ENCODE measurements at regions not wholly inside any gene's neighbourhood (a gene's known extent, or its start where the extent isn't known, plus 50 kb on each side); places are given as distances from the start of the nearest gene placed in this dataset.

GRCh38 chr2:219918254-219918653 is 290.8 kb downstream of the SLC4A3 start:
- no peak for DNase-seq (ENCODE audit: extremely low read depth in 1 of 4, low spot score in 3 of 4)
- Histone ChIP-seq H2AFZ (ENCODE audit: low read depth, low read length) (no peak overlapping the region), H3K9me1 (ENCODE audit: control insufficient read depth, insufficient read depth, low read length) (no peaks in the 10 kb centered on the region), H3K4me3 (no peak overlapping the region), H3K4me2 (ENCODE audit: insufficient read depth, low read length) (no peak overlapping the region), H3K27ac (ENCODE audit: extremely low read depth, low read depth, low read length) (no peak overlapping the region), H3K27me3 (ENCODE audit: control insufficient read depth in 2 of 2, insufficient read depth in 2 of 2, low read length in 2 of 2) (no peaks in the 10 kb centered on the region), H3K4me1 (replicated peaks in 1 of 2; ENCODE audit: control insufficient read depth in 2 of 2, insufficient read depth in 2 of 2, low read length in 2 of 2) (no peaks in the 10 kb centered on the region), H4K20me1 (replicated peaks; ENCODE audit: control insufficient read depth, insufficient read depth, low read length) (no peaks in the 10 kb centered on the region), H3K79me2 (ENCODE audit: control insufficient read depth, insufficient read depth, low read length) (no peaks in the 10 kb centered on the region), H3K9me3 (replicated peaks; ENCODE audit: control insufficient read depth, insufficient read depth, low read depth, low read length) (no peaks in the 10 kb centered on the region), H3K9ac (ENCODE audit: insufficient read depth in 1 of 2, low read depth in 2 of 2, low read length in 2 of 2) (no peak overlapping the region), H3K36me3 (ENCODE audit: control insufficient read depth, insufficient read depth, low read length) (no peaks in the 10 kb centered on the region)
- intact Hi-C loops (cut with micrococcal nuclease) (no loop called here), in situ Hi-C loops (cut with MboI) (no loop called here)
- ChIA-PET CTCF (ENCODE audit: low intra/inter-chr PET ratio) (no interaction called here), POLR2A (interaction anchor here (1.0 to 1.1 kb wide), 2 partner anchors 9 to 21 kb away, joined by 3 to 6 read pairs; no protein-coding TSS in a partner anchor)
- no peak for TF ChIP-seq POU5F1 (IDR thresholded peaks at IDR 0.05; ENCODE audit: borderline replicate concordance, low read depth, low read length, partially characterized antibody)
- no peak for TF ChIP-seq SNIP1 (IDR thresholded peaks at IDR 0.05; ENCODE audit: low read depth)
- no peak for TF ChIP-seq DLX4 (CRISPR knock-in tag; IDR thresholded peaks at IDR 0.05)
- no peak for TF ChIP-seq ILF3 (IDR thresholded peaks at IDR 0.05; ENCODE audit: borderline replicate concordance)
- no peak for TF ChIP-seq ZNF764 (CRISPR knock-in tag; IDR thresholded peaks at IDR 0.05; ENCODE audit: low read depth)
- TF ChIP-seq ETS2 (tag; IDR thresholded peaks at IDR 0.05; ENCODE audit: borderline replicate concordance, poor library complexity, severe bottlenecking) = no peak
- TF ChIP-seq ARHGAP35 (IDR thresholded peaks at IDR 0.05; ENCODE audit: partially characterized antibody) = no peak
- no peak for TF ChIP-seq ZNF311 (CRISPR knock-in tag; IDR thresholded peaks at IDR 0.05)
- no peak for TF ChIP-seq GABPA (tag; conservative IDR thresholded peaks at IDR 0.05; ENCODE audit: low read depth)
- no peak for TF ChIP-seq E2F6 (IDR thresholded peaks at IDR 0.05; ENCODE audit: borderline replicate concordance in 1 of 2, extremely low read depth in 1 of 2, insufficient read depth in 1 of 2, insufficient read length in 1 of 2, low read depth in 1 of 2, low read length in 1 of 2, poor library complexity in 1 of 2, severe bottlenecking in 1 of 2)
- no peak for TF ChIP-seq KDM1A (IDR thresholded peaks at IDR 0.05)
- no peak for TF ChIP-seq C11orf30 (IDR thresholded peaks at IDR 0.05; ENCODE audit: low read depth)
- TF ChIP-seq ELF2 (CRISPR knock-in tag; IDR thresholded peaks at IDR 0.05) = no peak
- no peak for TF ChIP-seq ZNF224 (CRISPR knock-in tag; IDR thresholded peaks at IDR 0.05)
- no peak for TF ChIP-seq CBFA2T3 (IDR thresholded peaks at IDR 0.05)
- no peak for TF ChIP-seq TAF7 (tag; IDR thresholded peaks at IDR 0.05)
- no peak for TF ChIP-seq ZNF551 (CRISPR knock-in tag; IDR thresholded peaks at IDR 0.05)
- TF ChIP-seq ID3 (CRISPR knock-in tag; IDR thresholded peaks at IDR 0.05) = no peak
- TF ChIP-seq ID3 (tag; IDR thresholded peaks at IDR 0.05) = no peak
- no TSS peak for BruUV-seq (replicated peaks)
- no peak for FAIRE-seq
- WGBS (ENCODE audit: insufficient coverage, low coverage, missing lambda C conversion rate) = 4% methylated on average over 2 of the region's 3 CpGs
- ATAC-seq = no peak

Data from K562 (cell line).